Small intestine (tissue), 7 donors: ENCODE measurements at regions not wholly inside any gene's neighbourhood (a gene's known extent, or its start where the extent isn't known, plus 50 kb on each side); places are given as distances from the start of the nearest gene placed in this dataset.

Experiments
- DNase-seq, 2 donors: peaks; one replicate each; pipeline versions ENCODE4 v3.0.0 to v3.0.0-alpha.2; 2013
- FAIRE-seq: peaks from 2 replicates; lab custom pipeline; 2012; peaks lifted over from hg19 to GRCh38; lab: Jason Lieb, UNC
- H3K27ac ChIP-seq, 3 donors: one replicate each; pipeline ENCODE4 v1.5.1; 2013; ENCODE audit warnings: low read length in 2 of 3, mild to moderate bottlenecking in 2 of 3, control low read depth in 1 of 3, inconsistent platforms in 1 of 3, low read depth in 1 of 3, moderate library complexity in 1 of 3
- H3K27me3 ChIP-seq, 3 donors: one replicate each; pipeline ENCODE4 v1.6.1; 2013; ENCODE audit warnings: low read length in 3 of 3, inconsistent platforms in 1 of 3; ENCODE audit not compliant: control insufficient read depth in 3 of 3, insufficient read depth in 3 of 3
- H3K36me3 ChIP-seq, 3 donors: one replicate each; pipeline ENCODE4 v1.6.1; 2013; ENCODE audit warnings: low read length in 3 of 3, inconsistent platforms in 1 of 3, low read depth in 1 of 3, mild to moderate bottlenecking in 1 of 3, moderate library complexity in 1 of 3; ENCODE audit not compliant: control insufficient read depth in 3 of 3, insufficient read depth in 2 of 3
- H3K4me1 ChIP-seq, 3 donors: one replicate each; pipeline ENCODE4 v1.6.1; 2013; ENCODE audit warnings: low read length in 2 of 3, inconsistent platforms in 1 of 3, low read depth in 1 of 3, mild to moderate bottlenecking in 1 of 3, moderate library complexity in 1 of 3; ENCODE audit not compliant: control insufficient read depth in 3 of 3, insufficient read depth in 2 of 3
- H3K4me3 ChIP-seq, 3 donors: one replicate each; pipeline ENCODE4 v1.5.1; 2013; ENCODE audit warnings: low read length in 3 of 3, control low read depth in 1 of 3, inconsistent platforms in 1 of 3, low read depth in 1 of 3, mild to moderate bottlenecking in 1 of 3, moderate library complexity in 1 of 3
- H3K9me3 ChIP-seq, 2 donors: one replicate each; pipeline ENCODE4 v1.6.1; 2013; ENCODE audit warnings: low read depth in 1 of 2, low read length in 1 of 2; ENCODE audit not compliant: control insufficient read depth in 2 of 2, insufficient read depth in 1 of 2
- WGBS, 3 donors: extraction: QIAGEN DNeasy Blood & Tissue Kit; methylation state at CpG; one replicate each; pipeline ENCODE4 v1.1.7; 2013; 5-methylcytosine and 5-hydroxymethylcytosine counted together
- donor health status: healthy with polysubstance abuse.
- donor health status: control.
- donor health status: control.
- donor health status: Bipolar disorder and iron deficiency.
- donor health status: healthy.

DNA sequence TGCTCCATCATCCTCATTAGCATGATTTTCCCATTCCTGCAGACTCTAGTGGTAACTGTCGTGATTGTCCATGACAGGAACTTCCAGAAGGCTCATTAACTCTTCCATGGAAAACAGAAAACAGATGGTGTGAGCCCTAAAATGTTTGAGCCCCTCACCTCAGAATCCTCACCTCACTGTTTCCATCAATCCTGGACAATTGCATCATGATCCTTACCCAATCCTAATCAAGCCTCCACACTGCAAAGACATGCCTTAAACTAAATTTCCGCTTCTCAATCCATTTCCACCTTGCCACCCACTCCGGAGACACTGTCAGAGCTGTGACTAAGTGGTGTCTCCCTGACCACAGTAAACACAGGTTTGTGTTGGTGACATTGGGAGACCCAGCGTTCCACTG is 311.0 kb upstream of the JARID2 start:
- H3K4me3 ChIP-seq: no peak overlapping the region
- FAIRE-seq: no peak
- H3K4me1 ChIP-seq: peaks cover 0 to 12% (median 2%) of the 10 kb centered on the region in 3 donors
- no peaks in the 10 kb centered on the region for H3K9me3 ChIP-seq
- H3K27me3 ChIP-seq: no peaks in the 10 kb centered on the region
- H3K36me3 ChIP-seq: no peaks in the 10 kb centered on the region
- WGBS, 3 donors: 68 to 79% (median 73%) methylated on average over 4 of the region's 4 CpGs
- DNase-seq: no peak
- H3K27ac ChIP-seq: no peak overlapping the region

DNA sequence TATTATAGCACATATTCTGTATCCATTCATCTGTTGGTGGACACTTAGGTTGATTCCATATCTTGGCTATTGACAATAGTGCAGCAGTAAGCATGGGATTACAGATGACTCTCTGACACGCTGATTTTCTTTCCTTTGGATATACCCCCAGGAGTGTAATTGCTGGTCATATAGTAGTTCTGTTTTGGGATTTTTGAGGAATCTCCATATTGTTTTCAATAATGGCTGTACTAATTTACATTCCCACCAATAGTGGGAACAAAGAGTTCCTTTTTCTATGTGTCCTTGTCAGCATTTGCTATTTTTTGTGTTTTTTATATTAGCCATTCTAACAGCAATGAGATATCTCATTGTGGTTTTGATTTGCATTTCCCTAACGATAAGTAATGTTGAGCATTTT is 309.0 kb upstream of the JARID2 start:
- WGBS, 3 donors: 79 to 94% (median 88%) methylated on average over 2 of the region's 2 CpGs
- Histone ChIP-seq H3K9me3 (no peaks in the 10 kb centered on the region), H3K27ac (no peak overlapping the region), H3K4me3 (no peak overlapping the region), H3K4me1 (peaks cover 0 to 12% (median 0%) of the 10 kb centered on the region in 3 donors), H3K27me3 (no peaks in the 10 kb centered on the region), H3K36me3 (no peaks in the 10 kb centered on the region)
- FAIRE-seq (no peak), DNase-seq (no peak)

DNA sequence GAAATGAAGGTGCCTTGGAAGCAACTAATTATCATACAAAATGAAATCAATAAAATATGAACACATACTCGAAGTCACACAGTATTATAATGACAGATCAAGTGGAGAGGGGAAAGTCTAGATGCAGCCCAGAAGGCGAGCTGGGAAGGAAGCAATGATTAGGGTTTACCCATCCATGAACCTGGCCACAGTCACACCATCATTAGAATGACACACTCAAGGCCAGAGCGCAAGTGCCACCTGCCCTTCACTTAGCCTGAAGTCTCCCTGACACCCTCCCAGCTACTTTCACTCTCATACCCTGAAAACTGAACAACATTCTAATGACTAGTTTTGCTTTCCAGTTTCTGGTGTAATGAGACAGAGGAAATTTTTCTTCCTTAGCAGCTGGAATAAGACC is 302.8 kb upstream of the JARID2 start:
- 62 to 78% (median 63%) methylated on average over 3 of the region's 3 CpGs for whole genome bisulfite sequencing, 3 donors
- FAIRE-seq (no peak), DNase-seq (no peak)
- Histone ChIP-seq H3K27me3 (no peaks in the 10 kb centered on the region), H3K9me3 (no peaks in the 10 kb centered on the region), H3K27ac (no peak overlapping the region), H3K4me3 (no peak overlapping the region), H3K4me1 (no peaks in the 10 kb centered on the region), H3K36me3 (no peaks in the 10 kb centered on the region)

DNA sequence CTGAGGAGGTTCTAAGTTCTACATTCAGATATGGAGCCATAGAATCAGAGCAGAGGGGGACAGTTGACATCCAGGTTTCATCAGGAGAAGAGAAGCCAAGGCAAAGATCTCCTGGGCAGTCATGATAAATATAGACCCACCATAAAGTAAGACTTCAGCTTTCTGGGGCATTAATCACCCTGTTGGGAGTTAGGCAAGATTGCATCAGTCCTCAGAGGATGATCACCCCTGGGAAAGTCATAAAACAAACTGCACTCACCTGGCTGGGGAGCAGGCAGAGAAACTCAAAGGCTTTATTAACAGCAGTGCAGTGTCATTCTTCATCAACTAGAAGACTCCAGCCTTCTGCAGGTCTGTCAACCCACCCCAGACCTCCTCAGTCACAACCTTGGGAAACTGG is 301.3 kb upstream of the JARID2 start:
- no peak overlapping the region for H3K27ac ChIP-seq
- H3K4me3 ChIP-seq: no peak overlapping the region
- no peaks in the 10 kb centered on the region for H3K36me3 ChIP-seq
- no peak for FAIRE-seq
- H3K9me3 ChIP-seq: no peaks in the 10 kb centered on the region
- peak in 1 of 2 donors; percentile 32 for DNase-seq
- no peaks in the 10 kb centered on the region for H3K4me1 ChIP-seq
- H3K27me3 ChIP-seq: no peaks in the 10 kb centered on the region

DNA sequence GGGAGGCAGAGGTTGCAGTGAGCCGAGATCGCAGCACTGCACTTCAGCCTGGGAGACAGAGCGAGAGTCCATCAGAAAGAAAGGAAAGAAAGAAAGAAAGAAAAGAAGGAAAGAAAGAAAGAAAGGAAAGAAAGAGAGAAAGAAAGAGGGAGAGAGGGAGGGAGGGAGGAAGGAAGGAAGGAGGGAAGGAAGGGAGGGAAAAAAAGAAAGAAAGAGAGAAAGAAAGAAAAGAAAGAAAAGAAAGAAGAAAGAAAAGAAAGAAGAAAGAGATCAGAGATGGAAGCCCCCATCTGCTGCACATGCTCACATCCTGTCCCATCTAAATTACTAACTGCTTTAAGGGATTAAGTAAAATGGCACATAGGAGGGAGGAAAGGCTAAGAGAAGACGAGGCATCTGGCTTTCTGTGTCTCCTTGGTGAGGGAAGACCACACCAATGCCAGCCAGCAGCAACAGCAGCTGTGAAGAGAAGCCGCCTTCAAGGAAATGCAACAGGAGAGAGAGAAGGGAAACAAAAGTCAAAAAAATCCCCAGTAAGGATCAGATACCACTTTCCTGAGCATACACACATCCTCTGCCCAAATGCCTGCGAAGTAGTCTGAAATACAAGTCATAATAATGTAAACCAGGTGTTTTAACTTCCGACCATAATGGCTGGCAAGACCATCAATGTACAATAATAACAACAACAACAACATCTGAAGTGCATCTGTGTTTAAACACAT is 300.2 kb upstream of the JARID2 start:
- no peak for DNase-seq
- Histone ChIP-seq H3K36me3 (no peaks in the 10 kb centered on the region), H3K9me3 (no peaks in the 10 kb centered on the region), H3K27me3 (no peaks in the 10 kb centered on the region), H3K27ac (no peak overlapping the region), H3K4me3 (no peak overlapping the region), H3K4me1 (no peaks in the 10 kb centered on the region)
- FAIRE-seq: no peak
- 86 to 94% (median 86%) methylated on average over 7 of the region's 7 CpGs for WGBS, 3 donors

DNA sequence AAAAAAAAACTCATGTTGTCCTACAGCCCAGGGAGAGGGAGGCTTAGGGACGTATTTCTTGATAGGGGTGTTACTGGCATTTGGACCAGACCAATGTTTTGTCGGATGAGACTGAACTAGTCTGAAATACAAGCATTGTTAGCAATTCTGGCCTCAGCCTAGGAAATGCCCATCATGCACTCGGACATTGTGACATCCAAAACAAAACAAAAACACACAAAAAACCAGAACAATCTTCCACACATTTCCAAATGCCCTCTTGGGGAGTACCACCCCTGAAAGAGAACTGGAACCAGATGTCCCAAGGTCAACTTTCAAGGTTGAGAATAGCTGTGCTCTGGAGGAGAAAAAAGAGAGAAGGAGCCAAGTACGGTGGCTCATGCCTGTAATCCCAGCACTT is 299.1 kb upstream of the JARID2 start:
- DNase-seq (no peak), FAIRE-seq (no peak)
- Histone ChIP-seq H3K4me3 (no peak overlapping the region), H3K4me1 (no peaks in the 10 kb centered on the region), H3K36me3 (no peaks in the 10 kb centered on the region), H3K27me3 (no peaks in the 10 kb centered on the region), H3K9me3 (no peaks in the 10 kb centered on the region), H3K27ac (no peak overlapping the region)
- 86 to 92% (median 89%) methylated on average over 4 of the region's 4 CpGs for WGBS, 3 donors

DNA sequence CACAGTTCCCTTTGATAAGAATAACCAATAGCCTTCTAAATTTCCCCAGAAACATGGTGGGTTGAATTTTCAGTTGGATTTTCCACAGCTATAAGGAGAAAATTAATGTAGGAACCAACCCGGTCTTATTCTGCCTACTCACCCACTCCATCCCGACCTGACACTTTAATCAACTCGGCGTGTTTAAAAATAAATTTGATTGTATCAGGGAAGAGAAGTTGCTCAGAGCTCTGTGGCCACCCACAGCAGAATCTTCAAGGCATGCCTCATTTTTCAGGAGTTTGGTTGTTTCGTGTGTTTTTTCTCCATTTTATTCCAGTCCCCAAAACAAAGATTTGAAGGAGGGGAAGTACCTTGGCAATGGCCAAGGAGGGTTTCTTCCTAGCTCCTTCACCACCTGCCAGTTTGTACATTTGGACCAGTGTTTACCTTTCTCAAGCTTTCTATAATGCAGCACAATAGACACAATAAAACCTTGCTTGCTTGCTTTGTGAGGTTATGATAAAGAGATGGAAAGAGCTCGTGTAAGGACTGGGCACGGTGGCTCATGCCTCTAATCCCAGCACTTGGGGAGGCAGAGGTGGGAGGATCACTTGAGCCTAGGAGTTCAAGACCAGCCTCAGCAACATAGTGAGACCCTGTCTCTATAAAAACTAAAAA is 297.2 kb upstream of the JARID2 start:
- DNase-seq (no peak), FAIRE-seq (no peak)
- H3K4me1 ChIP-seq: no peaks in the 10 kb centered on the region
- WGBS, 3 donors: 63 to 78% (median 73%) methylated on average over 7 of the region's 7 CpGs
- no peaks in the 10 kb centered on the region for H3K27me3 ChIP-seq
- H3K36me3 ChIP-seq: no peaks in the 10 kb centered on the region
- no peak overlapping the region for H3K27ac ChIP-seq
- no peaks in the 10 kb centered on the region for H3K9me3 ChIP-seq
- H3K4me3 ChIP-seq: no peak overlapping the region

DNA sequence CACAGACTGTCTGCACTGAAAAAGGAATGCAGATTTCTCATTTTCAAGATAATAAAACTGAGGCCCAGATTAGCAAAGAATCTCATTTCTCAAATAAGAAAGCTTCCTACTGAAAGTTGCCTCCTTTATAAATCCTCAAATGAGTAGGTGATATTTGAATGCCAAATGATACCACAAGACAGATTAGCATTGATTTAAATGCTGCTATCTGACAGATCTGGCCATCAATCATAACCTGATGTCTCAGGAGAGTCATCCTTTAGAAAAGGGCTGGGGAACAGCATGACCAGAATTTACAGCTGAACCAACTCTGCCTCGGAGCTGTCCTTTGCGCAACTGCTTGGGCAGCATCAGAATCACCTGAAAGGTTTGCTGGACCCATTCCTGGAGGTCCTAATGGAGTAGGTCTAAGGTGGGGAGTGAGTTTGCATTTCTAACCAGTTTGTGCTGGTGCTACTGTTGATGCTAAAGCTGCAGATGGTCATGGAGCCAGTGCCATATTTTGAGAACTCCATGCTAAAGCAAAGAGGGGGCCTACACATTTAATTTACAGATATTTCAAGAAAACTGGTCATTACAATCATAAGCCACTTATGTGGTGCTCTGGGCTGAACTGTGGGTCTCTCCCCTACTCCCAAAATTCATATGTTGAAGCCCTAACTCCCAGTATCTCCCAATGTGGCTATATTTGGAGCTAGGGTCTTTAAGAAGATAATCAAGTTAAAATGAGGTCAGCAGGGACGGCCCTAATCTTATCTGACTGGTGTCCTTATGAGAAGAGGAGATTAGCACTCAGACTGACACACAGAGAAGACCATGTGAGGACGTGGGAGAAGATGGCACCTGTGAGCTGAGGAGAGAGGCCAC is 295.5 kb upstream of the JARID2 start:
- FAIRE-seq: no peak
- DNase-seq: no peak
- Histone ChIP-seq H3K4me1 (no peaks in the 10 kb centered on the region), H3K4me3 (no peak overlapping the region), H3K9me3 (peaks cover 0 to 11% of the 10 kb centered on the region in 2 donors), H3K27ac (no peak overlapping the region), H3K36me3 (no peaks in the 10 kb centered on the region), H3K27me3 (no peaks in the 10 kb centered on the region)
- WGBS, 3 donors: 66 to 83% (median 71%) methylated on average over 4 of the region's 4 CpGs
